Stomach smooth muscle (tissue), 2 donors: ENCODE measurements at regions not wholly inside any gene's neighbourhood (a gene's known extent, or its start where the extent isn't known, plus 50 kb on each side); places are given as distances from the start of the nearest gene placed in this dataset.
"Not testable (repeated sequence)": the region's sequence is repeated elsewhere in the genome, so short reads cannot be mapped to it uniquely, and the experiment has no call there.

Source experiments
- H3K27ac ChIP-seq: one replicate; pipeline ENCODE4 v1.7.0; 2013; ENCODE audit warnings: mild to moderate bottlenecking, low read length, inconsistent platforms
- H3K27me3 ChIP-seq, 2 donors: one replicate each; pipeline ENCODE4 v1.7.0; 2013; ENCODE audit warnings: low read length in 2 of 2; ENCODE audit not compliant: insufficient read depth in 2 of 2, control insufficient read depth in 1 of 2
- H3K36me3 ChIP-seq, 2 donors: one replicate each; pipeline ENCODE4 v1.7.0; 2013; ENCODE audit warnings: low read length in 2 of 2; ENCODE audit not compliant: control insufficient read depth in 2 of 2, insufficient read depth in 2 of 2
- H3K4me1 ChIP-seq: one replicate; pipeline ENCODE4 v1.7.0; 2013; ENCODE audit warnings: low read length; ENCODE audit not compliant: control insufficient read depth, insufficient read depth
- H3K4me3 ChIP-seq, 2 donors: one replicate each; pipeline ENCODE4 v1.7.0; 2013; ENCODE audit warnings: low read length in 2 of 2
- H3K9ac ChIP-seq, 2 donors: one replicate each; pipeline ENCODE4 v1.7.0; 2013; ENCODE audit warnings: low read length in 2 of 2, mild to moderate bottlenecking in 1 of 2
- H3K9me3 ChIP-seq, 2 donors: one replicate each; pipeline ENCODE4 v1.7.0; 2013; ENCODE audit warnings: low read length in 2 of 2; ENCODE audit not compliant: control insufficient read depth in 2 of 2
- donor health status: healthy.
- donor health status: Pancreatic carcinoma.

DNA sequence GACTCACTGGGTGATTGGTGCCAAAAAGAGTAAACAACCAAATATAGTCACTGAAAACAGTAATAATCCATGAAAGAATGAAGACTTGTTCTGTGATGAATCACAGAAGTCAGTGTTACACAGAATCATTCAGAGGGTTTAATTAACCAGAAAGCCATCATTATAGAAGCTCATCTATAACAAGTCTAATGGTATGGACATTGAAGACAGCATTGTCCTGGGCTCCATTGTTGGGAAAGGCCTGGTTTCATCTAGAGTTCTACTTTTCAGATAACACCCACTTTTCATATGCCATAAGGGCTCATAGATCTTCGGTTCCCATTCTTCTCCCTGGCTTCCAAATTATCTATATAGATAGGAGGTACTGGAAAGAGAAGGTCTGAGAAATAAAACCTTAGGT lies 80.3 kb upstream of the ZWINT start:
- H3K4me1 ChIP-seq, H3K9ac ChIP-seq, H3K27ac ChIP-seq: not testable (repeated sequence)

More for the DNA sequence above, 80.3 kb upstream of the ZWINT start:
- H3K9me3 ChIP-seq, H3K27me3 ChIP-seq, H3K36me3 ChIP-seq, H3K4me3 ChIP-seq: not testable (repeated sequence)
